ENCODE measurements at regions not wholly inside any gene's neighbourhood (a gene's known extent, or its start where the extent isn't known, plus 50 kb on each side); places are given as distances from the start of the nearest gene placed in this dataset.
"Not testable (repeated sequence)": the region's sequence is repeated elsewhere in the genome, so short reads cannot be mapped to it uniquely, and the experiment has no call there.

DNA sequence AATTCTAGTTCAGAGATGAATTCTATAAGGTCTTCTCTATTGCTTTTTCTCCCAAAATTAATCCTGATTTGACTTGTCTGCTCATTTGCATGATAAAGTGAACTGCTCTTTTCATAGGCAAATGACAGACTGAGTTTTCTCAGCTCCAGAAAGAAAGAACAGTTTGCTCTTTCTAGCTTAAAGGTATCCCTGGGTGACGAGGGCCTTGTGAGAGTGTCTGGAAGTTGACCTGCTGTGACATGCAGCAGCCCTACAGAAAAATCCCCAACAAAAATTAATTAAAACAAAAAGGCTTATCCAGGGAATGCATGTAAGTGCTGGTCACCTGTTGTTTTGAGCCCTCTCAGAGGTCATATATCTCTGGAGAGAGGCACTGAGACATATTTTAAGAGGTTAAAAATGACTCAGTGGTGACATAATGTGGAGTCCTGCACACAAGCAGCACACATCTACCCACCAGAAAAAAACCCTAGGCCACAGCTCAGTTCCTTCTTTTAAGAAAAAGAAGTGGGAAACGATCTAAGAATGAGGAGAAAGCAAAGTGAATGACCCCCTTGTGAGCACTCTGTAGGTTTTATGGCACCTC, 602.8 kb downstream of the TGIF2LX start:
- not testable (repeated sequence) for TF ChIP-seq MAFK (IDR thresholded peaks at IDR 0.05; ENCODE audit: low read depth, low read length); SIN3A (conservative IDR thresholded peaks at IDR 0.05 in 1 of 2, IDR thresholded peaks at IDR 0.05 in 1 of 2; ENCODE audit: low read depth in 1 of 2, low read length in 2 of 2); GABPA (IDR thresholded peaks at IDR 0.05; ENCODE audit: borderline replicate concordance, insufficient read depth, low read length); NRF1 (IDR thresholded peaks at IDR 0.05; ENCODE audit: low read depth, low read length); POU5F1 (IDR thresholded peaks at IDR 0.05; ENCODE audit: low read depth, low read length); CTCF (IDR thresholded peaks at IDR 0.05; ENCODE audit: control extremely low read depth in 1 of 3, insufficient read depth in 1 of 3, low read depth in 1 of 3, low read length in 3 of 3); YY1 (IDR thresholded peaks at IDR 0.05; ENCODE audit: low read depth, low read length); EZH2 (IDR thresholded peaks at IDR 0.05; ENCODE audit: low read depth, low read length, severe bottlenecking); POLR2AphosphoS5 (IDR thresholded peaks at IDR 0.05; ENCODE audit: low read depth, low read length); TAF1 (IDR thresholded peaks at IDR 0.05; ENCODE audit: low read depth, low read length); USF2 (IDR thresholded peaks at IDR 0.05; ENCODE audit: low read length)

Measured in H1 (cell line).